ENCODE measurements at regions not wholly inside any gene's neighbourhood (a gene's known extent, or its start where the extent isn't known, plus 50 kb on each side); places are given as distances from the start of the nearest gene placed in this dataset.
"Not testable (repeated sequence)": the region's sequence is repeated elsewhere in the genome, so short reads cannot be mapped to it uniquely, and the experiment has no call there.

DNA sequence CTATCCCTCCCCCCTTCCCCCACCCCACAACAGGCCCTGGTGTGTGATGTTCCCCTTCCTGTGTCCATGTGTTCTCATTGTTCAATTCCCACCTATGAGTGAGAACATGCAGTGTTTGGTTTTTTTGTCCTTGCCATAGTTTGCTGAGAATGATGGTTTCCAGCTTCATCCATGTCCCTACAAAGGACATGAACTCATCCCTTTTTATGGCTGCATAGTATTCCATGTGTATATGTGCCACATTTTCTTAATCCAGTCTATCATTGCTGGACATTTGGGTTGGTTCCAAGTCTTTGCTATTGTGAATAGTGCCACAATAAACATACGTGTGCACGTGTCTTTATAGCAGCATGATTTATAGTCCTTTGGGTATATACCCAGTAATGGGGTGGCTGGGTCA is 52.3 kb upstream of the MAN1A2 start:
- intact Hi-C loops (cut with DNase I); DNase-seq: not testable (repeated sequence)

DNA sequence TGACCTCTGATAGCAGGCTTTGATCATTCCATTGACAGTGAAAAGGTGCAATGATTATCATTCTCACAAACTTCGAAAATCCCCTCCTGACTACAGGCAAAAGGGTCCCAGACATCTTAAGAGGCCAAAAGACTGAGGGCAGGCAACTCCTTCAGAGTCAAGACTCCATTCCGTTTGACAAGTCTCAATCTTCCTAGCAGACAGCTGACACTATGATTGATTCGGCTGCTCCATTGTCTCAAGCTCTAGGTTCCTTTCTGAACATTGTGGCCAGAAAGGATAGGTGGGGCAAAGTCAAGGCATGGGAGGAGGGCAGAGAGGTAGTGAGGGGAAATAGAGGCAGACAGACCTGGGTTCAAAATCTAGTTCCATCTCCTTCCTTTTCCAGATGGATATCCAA is 53.7 kb upstream of the MAN1A2 start:
- intact Hi-C loops (cut with DNase I): no loop called here
- no peak for DNase-seq

DNA sequence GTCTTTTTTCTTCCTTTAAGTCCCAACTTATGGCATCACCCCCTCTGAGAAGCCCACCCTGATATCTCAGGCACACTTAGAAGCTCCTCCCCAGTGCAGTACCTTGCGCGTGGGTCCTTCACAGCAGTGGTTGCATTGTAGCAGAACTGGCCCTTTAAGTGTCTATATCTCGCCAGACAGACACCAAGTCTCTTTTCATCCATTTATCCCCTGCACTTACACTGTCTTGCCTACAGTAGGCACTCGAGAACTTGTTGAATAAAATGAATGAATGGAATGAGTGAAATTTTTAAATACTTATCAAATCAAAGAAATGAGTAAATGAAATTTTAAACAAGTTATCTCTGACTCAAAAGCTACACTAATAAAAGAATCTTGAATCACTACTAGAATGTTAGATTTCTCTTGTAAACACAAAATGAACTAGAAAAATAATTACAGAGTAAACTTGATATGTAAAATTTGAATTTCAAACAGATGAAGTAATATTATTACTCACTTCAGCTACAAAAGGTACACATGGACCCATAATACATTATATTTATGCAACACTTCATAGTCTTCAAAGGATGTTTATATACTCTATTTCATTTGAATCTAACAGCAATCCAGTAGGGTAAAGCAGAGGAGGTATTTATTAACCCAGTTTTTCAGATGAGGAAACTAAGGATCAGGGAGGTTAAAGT is 54.7 kb upstream of the MAN1A2 start:
- DNase-seq: no peak
- intact Hi-C loops (cut with DNase I): no loop called here

DNA sequence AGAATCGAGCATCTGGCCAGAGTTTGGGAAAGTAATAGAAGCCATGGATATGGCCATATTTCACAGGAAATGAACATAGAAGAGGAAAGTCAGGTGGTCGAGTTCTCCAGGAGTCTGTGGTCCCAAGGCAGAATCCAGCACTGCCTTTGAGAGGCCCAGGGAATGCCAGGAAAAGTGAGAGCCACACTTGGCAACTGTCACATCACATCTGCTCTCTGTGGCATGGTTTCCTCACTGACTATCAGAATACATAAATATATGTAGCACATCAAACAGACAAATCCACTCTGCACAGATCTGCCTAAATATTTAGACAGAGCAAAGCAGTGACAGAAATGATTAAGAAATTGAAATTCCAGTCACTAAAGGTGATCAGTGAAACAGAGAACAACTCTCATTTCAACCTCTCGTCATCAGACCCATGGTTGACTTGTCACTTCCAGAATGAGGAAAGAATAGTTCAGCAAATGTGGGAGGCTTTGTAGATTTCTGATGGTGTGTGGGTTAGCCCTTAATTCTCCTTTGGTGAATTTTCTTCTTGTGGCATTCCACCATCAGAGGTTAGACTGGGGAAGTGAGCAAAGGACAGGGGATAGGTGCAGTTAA is 58.8 kb upstream of the MAN1A2 start:
- DNase-seq: peak in 2 of 42 donors; percentile 7 to 16
- intact Hi-C loops (cut with DNase I): no loop called here

DNA sequence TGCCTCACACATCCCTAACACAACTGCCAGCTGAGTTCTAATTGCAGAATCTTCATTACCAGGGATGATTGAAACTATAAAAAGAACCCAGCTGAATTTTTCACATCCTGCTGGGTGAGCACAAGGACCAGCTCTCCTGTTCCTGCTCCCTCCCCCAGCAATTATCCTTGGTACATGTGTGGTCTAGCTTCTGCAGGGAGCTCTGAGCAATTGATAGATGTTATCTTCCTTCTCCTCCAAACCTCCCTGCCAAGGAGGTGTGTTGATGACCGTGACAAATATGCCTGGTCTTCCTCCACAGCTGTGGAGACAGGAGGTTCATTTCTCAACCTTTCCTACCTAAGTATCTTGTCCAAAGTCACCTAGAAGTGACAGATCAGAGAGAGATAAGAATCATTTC is 65.3 kb upstream of the MAN1A2 start:
- DNase-seq: no peak
- intact Hi-C loops (cut with DNase I): no loop called here

DNA sequence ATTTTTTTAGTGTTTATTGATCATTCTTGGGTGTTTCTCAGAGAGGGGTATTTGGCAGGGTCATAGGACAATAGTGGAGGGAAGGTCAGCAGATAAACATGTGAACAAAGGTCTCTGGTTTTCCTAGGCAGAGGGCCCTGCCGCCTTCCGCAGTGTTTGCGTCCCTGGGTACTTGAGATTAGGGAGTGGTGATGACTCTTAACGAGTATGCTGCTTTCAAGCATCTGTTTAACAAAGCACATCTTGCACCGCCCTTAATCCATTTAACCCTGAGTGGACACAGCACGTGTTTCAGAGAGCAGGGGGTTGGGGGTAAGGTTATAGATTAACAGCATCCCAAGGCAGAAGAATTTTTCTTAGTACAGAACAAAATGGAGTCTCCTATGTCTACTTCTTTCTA is 67.1 kb upstream of the MAN1A2 start:
- intact Hi-C loops (cut with DNase I); DNase-seq: not testable (repeated sequence)

DNA sequence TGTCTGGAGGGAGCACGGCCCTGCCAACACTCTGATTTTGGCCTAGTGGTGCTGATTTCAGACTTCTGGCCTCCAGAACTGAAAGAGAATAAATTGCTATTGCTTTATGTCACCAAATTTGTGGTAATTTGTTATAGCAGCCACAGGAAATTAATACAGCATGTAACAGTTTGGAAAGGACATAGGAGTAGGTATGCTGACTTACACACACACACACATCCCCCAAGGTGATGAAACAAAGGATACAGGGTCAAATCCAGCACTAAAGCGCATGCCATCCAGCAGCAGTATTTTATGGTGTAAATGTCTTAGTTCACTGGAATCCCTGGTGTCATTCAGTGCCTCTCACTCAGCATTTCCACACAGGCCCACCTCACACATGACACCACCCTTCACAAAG is 72.2 kb upstream of the MAN1A2 start:
- no peak for DNase-seq

DNA sequence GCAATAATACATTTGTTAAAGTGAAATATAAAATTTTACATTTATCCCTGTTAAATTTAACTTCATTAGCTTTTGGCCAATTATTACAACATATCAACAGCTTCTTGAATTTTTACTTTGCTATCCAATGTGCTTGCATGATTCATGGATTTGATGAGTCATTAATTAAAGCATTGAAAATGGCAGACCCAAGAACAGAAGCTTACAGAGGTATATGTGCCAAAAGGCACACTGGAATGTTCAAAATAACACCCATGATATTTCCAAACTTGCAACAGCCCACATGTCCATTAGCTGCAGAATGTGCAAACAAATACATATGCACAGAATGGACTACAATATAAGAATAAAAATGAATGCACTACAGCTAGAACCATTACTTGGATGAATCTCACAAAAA is 76.4 kb upstream of the MAN1A2 start:
- intact Hi-C loops (cut with DNase I): no loop called here
- DNase-seq: no peak

More for the DNA sequence above, 72.2 kb upstream of the MAN1A2 start:
- intact Hi-C loops (cut with DNase I): no loop called here

DNA sequence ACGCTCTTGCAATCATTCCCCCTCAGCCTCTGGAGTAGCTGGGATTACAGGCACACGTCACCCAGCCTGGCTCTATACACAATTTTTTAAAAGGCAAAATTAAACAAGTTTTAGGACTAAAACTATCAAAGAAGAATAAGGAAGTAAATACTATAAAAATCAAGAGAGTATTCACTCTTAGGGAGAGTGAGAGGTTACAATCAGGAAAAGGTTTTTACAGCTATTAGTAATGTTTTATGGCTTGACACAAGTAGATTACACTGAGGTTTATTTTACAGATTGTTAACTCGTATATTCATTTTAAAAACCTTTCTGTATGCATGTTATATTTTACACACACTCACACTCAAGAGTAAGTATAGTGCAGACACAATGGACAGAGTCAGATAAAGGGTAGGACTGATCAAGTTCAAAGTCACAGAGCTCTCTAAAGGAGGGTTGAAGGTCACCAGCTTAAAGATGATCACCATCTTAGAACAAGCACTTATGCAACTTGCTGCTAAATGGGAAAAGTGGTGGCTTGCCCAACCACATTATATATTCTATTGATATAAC is 77.9 kb upstream of the MAN1A2 start:
- intact Hi-C loops (cut with DNase I): no loop called here
- no peak for DNase-seq

DNA sequence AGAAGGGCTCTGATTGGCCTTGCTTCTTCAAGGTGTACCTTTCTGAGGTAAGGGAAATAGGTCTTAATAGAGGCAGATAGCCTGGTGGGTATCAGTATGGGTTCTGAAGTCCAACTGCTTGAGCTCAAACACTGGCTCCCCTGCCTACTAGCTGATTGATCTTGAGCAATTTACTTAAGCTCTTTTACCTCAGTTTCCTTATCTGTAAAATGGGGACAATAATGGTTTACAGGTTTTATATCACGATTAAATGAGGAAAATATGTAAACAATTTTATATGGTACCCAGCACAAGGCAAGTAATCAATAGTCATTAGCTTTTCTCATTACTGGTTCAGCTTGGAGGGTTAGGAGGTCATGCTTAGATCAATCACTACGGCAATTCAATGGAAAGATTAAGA is 75.8 kb upstream of the VTCN1 start:
- DNase-seq: no peak
- intact Hi-C loops (cut with DNase I): no loop called here

DNA sequence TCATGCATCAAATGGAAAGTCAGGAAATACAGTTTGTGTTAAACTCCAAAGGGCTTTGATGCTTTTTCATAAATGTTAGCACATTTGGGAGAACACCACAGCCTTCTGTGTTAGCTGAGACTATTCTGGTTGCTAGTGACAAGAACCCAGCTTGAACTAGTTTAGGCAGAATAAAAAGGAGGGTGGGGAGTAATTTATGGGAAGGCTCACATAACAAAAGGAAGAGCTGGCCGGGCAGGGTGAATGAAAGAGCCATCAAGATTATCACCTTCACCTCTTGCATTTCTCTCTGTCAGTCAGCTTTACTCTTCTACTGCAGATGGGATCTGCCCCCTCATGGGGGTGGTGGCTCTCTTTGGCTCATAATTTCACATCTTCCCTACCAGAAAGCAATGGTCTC is 75.4 kb upstream of the VTCN1 start:
- intact Hi-C loops (cut with DNase I): no loop called here
- DNase-seq: no peak

DNA sequence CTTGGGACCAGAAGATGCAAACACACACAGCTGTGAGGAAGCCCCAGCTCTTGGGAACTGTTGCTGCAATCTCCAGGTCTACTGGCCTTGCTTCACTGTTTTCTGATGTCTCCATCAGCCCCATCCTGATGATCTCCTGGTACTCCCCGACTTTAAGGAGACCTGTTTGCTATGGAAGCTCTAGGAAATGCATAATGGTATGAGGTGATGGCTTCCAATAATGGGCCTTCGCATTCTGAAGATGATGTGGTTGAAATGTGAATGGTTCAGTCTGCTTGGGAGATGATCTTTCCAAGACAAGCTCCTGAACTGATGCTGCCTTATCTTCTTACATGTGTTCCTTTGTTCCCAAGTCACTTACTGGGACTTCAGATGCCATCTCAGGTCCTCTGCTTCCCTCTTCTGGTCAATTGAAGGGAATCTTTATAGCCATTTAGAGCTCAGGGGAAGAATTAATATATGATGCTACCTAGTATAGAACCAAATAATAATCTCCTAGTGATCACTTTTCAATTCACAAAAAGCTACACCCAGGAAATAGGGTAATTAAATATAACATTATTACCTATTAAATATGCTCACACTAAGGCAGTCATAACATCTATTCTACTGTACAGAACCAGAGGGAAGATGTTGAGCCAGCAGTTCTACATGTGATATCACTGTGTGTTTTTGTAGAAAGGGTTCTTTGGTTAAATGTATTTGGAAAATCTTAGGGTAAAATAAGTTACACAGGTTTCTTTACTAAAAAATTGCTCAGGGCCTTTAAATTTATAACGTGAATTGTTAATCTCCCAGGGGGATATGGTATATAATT is 73.9 kb upstream of the VTCN1 start:
- intact Hi-C loops (cut with DNase I): loop anchor here (5.0 kb wide), 1 partner anchor 217 kb away; no protein-coding TSS in a partner anchor
- DNase-seq: peak in 15 of 42 donors; percentile 14 to 57 (median 30)

DNA sequence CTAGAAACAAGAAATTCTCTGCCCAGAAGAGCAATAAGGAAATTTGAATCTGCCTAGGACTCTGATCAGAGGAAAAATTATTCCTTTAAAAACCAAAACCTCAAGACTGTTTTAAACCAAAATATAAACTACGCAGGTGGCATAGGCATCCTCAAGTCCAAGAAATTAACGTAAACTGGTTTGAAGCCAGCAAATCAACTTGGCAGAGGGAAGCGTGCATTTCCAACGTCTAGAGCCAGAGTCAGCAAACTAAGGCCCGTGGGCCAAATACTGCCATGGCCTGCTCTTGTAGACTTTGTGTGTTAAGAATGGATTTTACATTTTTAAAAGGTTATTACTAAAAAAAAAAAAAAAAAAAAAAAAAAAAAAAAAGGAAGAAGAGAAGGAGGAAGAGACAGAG is 67.8 kb upstream of the VTCN1 start:
- no peak for DNase-seq
- intact Hi-C loops (cut with DNase I): no loop called here

DNA sequence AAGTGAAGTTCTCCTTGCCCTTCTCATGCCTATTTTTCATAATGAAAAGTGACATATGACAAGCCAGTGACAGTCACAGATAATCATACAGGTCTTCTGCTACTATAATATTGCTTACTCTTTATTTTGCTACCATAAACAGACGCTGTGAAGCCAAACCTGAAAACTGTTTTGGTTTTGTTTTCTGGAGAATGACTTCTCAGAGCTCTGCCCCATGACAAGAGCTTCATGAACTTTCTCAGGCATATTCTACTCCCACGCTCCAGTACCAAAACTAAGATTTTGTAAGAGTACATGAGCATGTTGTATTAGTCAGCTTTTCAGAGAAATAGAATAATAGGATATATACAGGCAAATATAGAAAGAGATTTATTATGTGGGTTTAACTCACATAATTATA is 64.3 kb upstream of the VTCN1 start:
- intact Hi-C loops (cut with DNase I): no loop called here
- peak in 4 of 42 donors; percentile 6 to 24 (median 14) for DNase-seq

DNA sequence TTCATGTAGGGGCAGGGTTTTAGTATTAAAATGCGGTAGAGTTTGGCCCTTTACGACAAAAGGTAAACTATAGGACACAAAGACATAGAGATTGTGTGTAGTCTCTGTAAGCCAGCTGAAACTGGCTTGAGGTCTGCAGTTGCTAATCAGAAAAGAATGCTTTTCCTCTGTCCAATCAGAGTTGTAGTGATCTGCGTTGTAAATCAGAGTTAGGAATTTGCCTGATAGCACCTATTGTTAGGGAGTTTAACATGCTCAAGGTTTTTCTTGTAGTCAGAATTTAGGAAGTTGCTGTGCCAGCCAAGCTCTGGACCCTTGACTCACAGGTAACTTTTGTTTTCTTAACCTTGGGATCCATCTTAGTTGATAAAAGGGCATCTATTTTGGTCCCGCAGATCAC is 61.2 kb upstream of the VTCN1 start:
- DNase-seq: no peak
- intact Hi-C loops (cut with DNase I): no loop called here

DNA sequence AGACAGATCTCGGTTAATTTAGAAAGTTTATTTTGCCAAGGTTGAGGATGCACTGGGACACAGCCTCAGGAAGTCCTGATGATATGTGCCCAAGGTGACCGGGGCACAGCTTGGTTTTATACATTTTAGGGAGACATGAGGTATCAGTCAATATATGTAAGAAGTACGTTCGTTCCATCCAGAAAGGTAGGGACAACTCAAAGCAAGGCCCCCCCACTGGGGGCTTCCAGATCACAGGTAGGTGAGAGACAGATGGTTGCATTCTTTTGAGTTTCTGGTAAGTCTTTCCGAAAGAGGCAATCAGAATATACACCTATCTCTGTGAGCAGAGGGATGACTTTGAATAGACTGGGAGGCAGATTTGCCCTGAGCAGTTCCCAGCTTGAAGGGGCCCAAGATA is 60.4 kb upstream of the VTCN1 start:
- no peak for DNase-seq
- intact Hi-C loops (cut with DNase I): no loop called here

DNA sequence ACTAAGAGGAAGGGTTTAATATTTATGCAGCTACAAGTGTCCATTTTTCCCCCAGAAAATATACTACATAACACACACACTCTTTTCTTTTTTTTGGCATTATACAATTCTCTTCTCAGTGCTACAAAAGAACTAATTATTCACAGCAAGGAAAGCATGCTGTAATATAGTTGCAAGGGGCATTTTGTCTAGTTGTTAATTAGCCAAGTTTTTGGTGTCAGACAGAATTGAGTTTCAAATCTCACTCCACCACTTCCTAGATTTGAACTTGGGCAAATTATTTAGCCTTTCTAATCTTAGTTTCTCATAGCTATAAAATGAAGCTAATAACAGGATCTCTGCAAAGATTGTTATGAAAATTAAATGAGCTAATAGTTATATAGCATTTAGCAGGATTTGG is 60.0 kb upstream of the VTCN1 start:
- no peak for DNase-seq
- intact Hi-C loops (cut with DNase I): no loop called here

DNA sequence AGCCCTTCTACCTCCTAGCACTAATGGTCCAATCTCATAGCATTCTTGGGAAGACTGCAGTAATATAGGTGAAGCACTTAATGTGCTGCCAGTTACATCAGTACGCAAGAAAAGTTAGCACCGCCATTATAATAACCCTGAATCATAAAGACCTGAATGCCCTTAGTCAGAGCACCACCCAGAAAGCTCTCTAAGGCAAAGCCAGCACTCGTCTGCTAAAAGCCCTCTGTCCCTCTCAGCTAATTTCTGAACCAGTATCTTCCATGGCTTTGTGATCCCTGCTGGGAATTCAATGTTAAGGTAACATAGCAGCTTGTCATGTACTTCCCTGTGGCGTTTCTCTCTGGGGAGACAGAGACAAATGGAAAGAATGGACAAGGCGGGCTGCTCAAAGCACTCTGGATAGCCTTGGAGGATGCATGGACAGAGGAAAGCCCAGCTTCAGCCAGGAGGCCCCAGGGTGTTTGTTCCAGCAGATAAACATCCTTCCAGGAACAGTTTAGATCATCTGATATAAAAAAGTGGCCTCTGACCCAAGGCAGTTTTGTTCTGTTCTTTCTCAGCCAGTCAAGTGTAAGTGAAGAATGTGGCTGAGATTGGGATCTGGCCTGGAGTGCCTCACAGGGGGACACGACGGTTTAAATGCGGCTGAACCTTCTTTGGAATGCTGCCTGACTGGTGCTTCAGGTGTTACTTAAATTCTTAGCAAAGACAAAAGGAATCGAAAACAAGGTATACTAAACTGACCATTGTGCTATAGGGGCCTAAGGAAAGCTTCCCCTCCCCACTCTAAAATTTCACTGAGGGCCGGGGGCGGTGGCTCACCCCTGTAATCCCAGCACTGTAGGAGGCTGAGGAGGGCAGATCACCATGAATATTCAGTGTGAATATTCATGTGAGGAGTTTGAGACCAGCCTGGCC is 58.1 kb upstream of the VTCN1 start:
- no peak for DNase-seq
- intact Hi-C loops (cut with DNase I): no loop called here

DNA sequence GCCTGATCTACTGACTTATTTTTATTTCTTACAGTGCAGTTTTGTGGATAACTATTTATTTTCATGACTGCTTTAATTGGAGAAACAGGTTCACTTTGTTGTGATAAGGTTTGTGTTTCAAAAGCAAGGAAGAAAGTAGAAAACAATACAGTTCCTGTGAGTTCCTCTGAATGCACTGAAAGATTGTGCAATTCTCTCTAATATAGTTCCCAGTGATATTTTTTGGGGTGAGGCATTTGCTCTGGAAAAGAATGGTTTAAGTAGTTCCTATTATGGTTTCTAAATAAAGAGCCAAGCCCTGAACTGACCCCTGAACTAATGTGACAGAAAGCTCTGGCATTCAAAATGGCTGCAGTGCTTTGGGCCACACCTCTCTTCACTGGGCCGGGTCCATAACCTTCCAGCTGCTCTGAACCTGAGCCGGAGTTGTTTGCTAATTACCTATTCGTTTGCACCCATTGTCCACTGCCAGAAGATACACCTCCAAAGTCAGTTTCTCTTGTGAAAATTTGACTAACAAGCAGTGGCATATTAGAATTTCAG is 56.6 kb upstream of the VTCN1 start:
- intact Hi-C loops (cut with DNase I): no loop called here
- DNase-seq: no peak
